H9 (cell line): ENCODE measurements at regions not wholly inside any gene's neighbourhood (a gene's known extent, or its start where the extent isn't known, plus 50 kb on each side); places are given as distances from the start of the nearest gene placed in this dataset.

Source experiments
- DNase-seq: peaks from one replicate; pipeline ENCODE4 v3.0.0-alpha.2; 2017
- H2AFZ ChIP-seq: one replicate; pipeline ENCODE4 v1.6.1; 2013; ENCODE audit warnings: mild to moderate bottlenecking, low read length, control low read depth, moderate library complexity
- H2AK5ac ChIP-seq: 2 replicates; pipeline ENCODE4 v1.6.1; 2013; ENCODE audit warnings: low read length, control low read depth, mixed read lengths; ENCODE audit not compliant: insufficient read length
- H2BK120ac ChIP-seq: one replicate; pipeline ENCODE4 v1.6.1; 2013; ENCODE audit warnings: low read depth, mild to moderate bottlenecking, low read length, control low read depth, inconsistent platforms; ENCODE audit not compliant: poor library complexity, severe bottlenecking
- H2BK12ac ChIP-seq: 2 replicates; pipeline ENCODE4 v1.6.1; 2013; ENCODE audit warnings: low read length, control low read depth, mixed read lengths, low read depth; ENCODE audit not compliant: insufficient read length
- H2BK15ac ChIP-seq: 2 replicates; pipeline ENCODE4 v1.6.1; 2013; ENCODE audit warnings: low read depth, low read length, control low read depth
- H2BK20ac ChIP-seq: one replicate; pipeline ENCODE4 v1.6.1; 2013; ENCODE audit warnings: low read depth, mild to moderate bottlenecking, low read length, control low read depth, inconsistent platforms; ENCODE audit not compliant: poor library complexity, severe bottlenecking
- H2BK5ac ChIP-seq: 2 replicates; pipeline ENCODE4 v1.6.1; 2013; ENCODE audit warnings: low read length, control low read depth, mixed read lengths; ENCODE audit not compliant: insufficient read length
- H3K14ac ChIP-seq: 2 replicates; pipeline ENCODE4 v1.6.1; 2013; ENCODE audit warnings: low read length, control low read depth; ENCODE audit not compliant: insufficient read depth
- H3K18ac ChIP-seq: 2 replicates; pipeline ENCODE4 v1.6.1; 2013; ENCODE audit warnings: low read depth, mild to moderate bottlenecking, mixed read lengths, low read length, control low read depth; ENCODE audit not compliant: insufficient read length
- H3K23ac ChIP-seq: 2 replicates; pipeline ENCODE4 v1.6.1; 2013; ENCODE audit warnings: low read length, control low read depth, mixed read lengths, low read depth; ENCODE audit not compliant: insufficient read length
- H3K23me2 ChIP-seq: 2 replicates; pipeline ENCODE4 v1.6.1; 2013; ENCODE audit warnings: low read depth, mild to moderate bottlenecking, mixed read lengths, low read length, control low read depth; ENCODE audit not compliant: insufficient read length, poor library complexity, severe bottlenecking
- H3K27ac ChIP-seq: 2 replicates; pipeline ENCODE4 v1.5.1; 2013; ENCODE audit warnings: low read length, control low read depth, mixed read lengths, low read depth; ENCODE audit not compliant: insufficient read length
- H3K27me3 ChIP-seq: 2 replicates; pipeline ENCODE4 v1.6.1; 2013; ENCODE audit warnings: low read length, control low read depth, inconsistent platforms; ENCODE audit not compliant: insufficient read depth
- H3K4ac ChIP-seq: 2 replicates; pipeline ENCODE4 v1.6.1; 2013; ENCODE audit warnings: low read depth, mild to moderate bottlenecking, control low read depth, inconsistent platforms, low read length, moderate library complexity
- H3K4me1 ChIP-seq: 2 replicates; pipeline ENCODE4 v1.6.1; 2013; ENCODE audit warnings: low read length, control low read depth, inconsistent platforms; ENCODE audit not compliant: insufficient read depth
- H3K4me2 ChIP-seq: 2 replicates; pipeline ENCODE4 v1.6.1; 2013; ENCODE audit warnings: low read length, control low read depth, mixed read lengths; ENCODE audit not compliant: insufficient read length, insufficient read depth
- H3K56ac ChIP-seq: 2 replicates; pipeline ENCODE4 v1.6.1; 2013; ENCODE audit warnings: low read depth, mild to moderate bottlenecking, mixed read lengths, low read length, control low read depth; ENCODE audit not compliant: insufficient read length
- H3K79me1 ChIP-seq: 2 replicates; pipeline ENCODE4 v1.6.1; 2013; ENCODE audit warnings: low read depth, mild to moderate bottlenecking, moderate library complexity, low read length, control low read depth, inconsistent platforms; ENCODE audit not compliant: insufficient read depth, poor library complexity, severe bottlenecking
- H3K79me2 ChIP-seq: 2 replicates; pipeline ENCODE4 v1.6.1; 2013; ENCODE audit warnings: low read length, control low read depth, inconsistent platforms; ENCODE audit not compliant: insufficient read depth
- H3K9ac ChIP-seq: 2 replicates; pipeline ENCODE4 v1.6.1; 2013; ENCODE audit warnings: low read length, control low read depth, mixed read lengths; ENCODE audit not compliant: insufficient read length; ENCODE audit errors: extremely low read depth
- H3K9me3 ChIP-seq: one replicate; pipeline ENCODE4 v1.6.1; 2013; ENCODE audit warnings: low read depth, low read length, inconsistent platforms; ENCODE audit not compliant: control insufficient read depth
- H3T11ph ChIP-seq: one replicate; pipeline ENCODE4 v1.6.1; 2013; ENCODE audit warnings: mild to moderate bottlenecking, low read length, control low read depth, inconsistent platforms
- H4K20me1 ChIP-seq: one replicate; pipeline ENCODE4 v1.6.1; 2013; ENCODE audit not compliant: control insufficient read depth, insufficient read length, insufficient read depth
- H4K5ac ChIP-seq: 2 replicates; pipeline ENCODE4 v1.6.1; 2013; ENCODE audit warnings: low read depth, mild to moderate bottlenecking, mixed read lengths, low read length, control low read depth; ENCODE audit not compliant: insufficient read length
- H4K8ac ChIP-seq: replicated peaks from 2 replicates; pipeline ENCODE4 v1.6.1; 2013; ENCODE audit warnings: low read length, control low read depth, mixed read lengths, low read depth; ENCODE audit not compliant: insufficient read length
- H4K91ac ChIP-seq: 2 replicates; pipeline ENCODE4 v1.6.1; 2013; ENCODE audit warnings: low read depth, mild to moderate bottlenecking, moderate library complexity, mixed read lengths, low read length, control low read depth; ENCODE audit not compliant: insufficient read length
- H3K27ac Mint-ChIP-seq, 3 experiments: 2 replicates in 2 of 3; 3 replicates in 1 of 3; pipeline ENCODE4 v1.8.0; 2020 to 2021; ENCODE audit warnings: mixed read lengths in 3 of 3, mild to moderate bottlenecking in 1 of 3, moderate library complexity in 1 of 3
- H3K27me3 Mint-ChIP-seq: 2 replicates; pipeline ENCODE4 v1.8.0; 2021; ENCODE audit warnings: low read depth, mild to moderate bottlenecking, moderate library complexity, mixed read lengths
- H3K36me3 Mint-ChIP-seq, 3 experiments: 2 replicates in 2 of 3; 3 replicates in 1 of 3; pipeline ENCODE4 v1.8.0; 2020 to 2021; ENCODE audit warnings: low read depth in 3 of 3, mixed read lengths in 3 of 3; ENCODE audit not compliant: insufficient read depth in 1 of 3
- H3K4me1 Mint-ChIP-seq, 2 experiments: 2 replicates each; pipeline ENCODE4 v1.8.0; 2020; ENCODE audit warnings: mixed read lengths in 2 of 2
- H3K4me3 Mint-ChIP-seq, 2 experiments: 2 replicates in 1 of 2; 3 replicates in 1 of 2; pipeline ENCODE4 v1.8.0; 2020 to 2021; ENCODE audit warnings: mild to moderate bottlenecking in 2 of 2, mixed read lengths in 2 of 2, moderate library complexity in 1 of 2
- H3K9me3 Mint-ChIP-seq, 2 experiments: 2 replicates in 1 of 2; 3 replicates in 1 of 2; pipeline ENCODE4 v1.8.0; 2020; ENCODE audit warnings: mild to moderate bottlenecking in 2 of 2, mixed read lengths in 2 of 2, moderate library complexity in 1 of 2
- WGBS: extraction: QIAGEN DNeasy Blood & Tissue Kit; methylation state at CpG from one replicate; pipeline ENCODE4 v1.1.7; 2013; ENCODE audit warnings: missing lambda C conversion rate, low lambda C conversion rate, mixed read lengths; ENCODE audit not compliant: insufficient read length; ENCODE audit errors: extremely low coverage; 5-methylcytosine and 5-hydroxymethylcytosine counted together
- TF ChIP-seq, protein P1 (sequence below): fragments of 200-600 bp; sonication (generic); conservative IDR thresholded peaks from 3 replicates; pipeline ENCODE4 v1.8.0; 2021; ENCODE audit warnings: antibody characterized with exemption, mild to moderate bottlenecking

DNA sequence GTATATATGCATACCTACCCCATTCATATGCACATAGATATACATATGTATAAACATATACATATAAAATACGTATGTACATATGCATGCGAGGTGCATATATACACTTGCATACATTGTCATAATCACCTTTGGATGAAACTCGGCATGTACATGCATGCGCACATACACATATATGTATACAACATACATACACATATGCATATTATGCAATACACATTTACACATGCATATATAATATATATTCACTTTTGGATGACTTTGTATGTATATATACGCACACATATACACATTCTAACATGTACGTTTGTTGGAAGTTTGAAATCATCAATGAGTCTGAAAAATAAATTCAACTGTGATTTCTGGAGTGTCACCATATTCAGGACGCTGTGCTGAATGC, 401.6 kb upstream of the TBX3 start:
- Mint-ChIP-seq H3K9me3 (no peaks in the 10 kb centered on the region), H3K27ac (no peak overlapping the region), H3K27me3 (peaks cover 6% of the 10 kb centered on the region), H3K4me1 (no peaks in the 10 kb centered on the region), H3K36me3 (no peaks in the 10 kb centered on the region), H3K4me3 (no peak overlapping the region)
- H3K79me2 ChIP-seq, result no peaks in the 10 kb centered on the region
- TF ChIP-seq, protein P1, sequence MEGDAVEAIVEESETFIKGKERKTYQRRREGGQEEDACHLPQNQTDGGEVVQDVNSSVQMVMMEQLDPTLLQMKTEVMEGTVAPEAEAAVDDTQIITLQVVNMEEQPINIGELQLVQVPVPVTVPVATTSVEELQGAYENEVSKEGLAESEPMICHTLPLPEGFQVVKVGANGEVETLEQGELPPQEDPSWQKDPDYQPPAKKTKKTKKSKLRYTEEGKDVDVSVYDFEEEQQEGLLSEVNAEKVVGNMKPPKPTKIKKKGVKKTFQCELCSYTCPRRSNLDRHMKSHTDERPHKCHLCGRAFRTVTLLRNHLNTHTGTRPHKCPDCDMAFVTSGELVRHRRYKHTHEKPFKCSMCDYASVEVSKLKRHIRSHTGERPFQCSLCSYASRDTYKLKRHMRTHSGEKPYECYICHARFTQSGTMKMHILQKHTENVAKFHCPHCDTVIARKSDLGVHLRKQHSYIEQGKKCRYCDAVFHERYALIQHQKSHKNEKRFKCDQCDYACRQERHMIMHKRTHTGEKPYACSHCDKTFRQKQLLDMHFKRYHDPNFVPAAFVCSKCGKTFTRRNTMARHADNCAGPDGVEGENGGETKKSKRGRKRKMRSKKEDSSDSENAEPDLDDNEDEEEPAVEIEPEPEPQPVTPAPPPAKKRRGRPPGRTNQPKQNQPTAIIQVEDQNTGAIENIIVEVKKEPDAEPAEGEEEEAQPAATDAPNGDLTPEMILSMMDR, result no peak
- no peak overlapping the region for H2AFZ ChIP-seq
- H4K8ac ChIP-seq, result no peak overlapping the region
- H4K5ac ChIP-seq, result no peak overlapping the region
- H4K91ac ChIP-seq, result no peak overlapping the region
- H2BK5ac ChIP-seq, result no peak overlapping the region
- no CpG with 5 or more reads among the region's 7 CpGs for WGBS
- no peak overlapping the region for H3K4me2 ChIP-seq
- no peak overlapping the region for H2BK20ac ChIP-seq
- H3K9me3 ChIP-seq, result no peaks in the 10 kb centered on the region
- H3K18ac ChIP-seq, result no peak overlapping the region
- no peak overlapping the region for H2AK5ac ChIP-seq
- no peak overlapping the region for H3K27ac ChIP-seq
- H4K20me1 ChIP-seq, result no peaks in the 10 kb centered on the region
- no peaks in the 10 kb centered on the region for H3K4me1 ChIP-seq
- H3K4ac ChIP-seq, result no peak overlapping the region
- H2BK15ac ChIP-seq, result no peak overlapping the region
- H3K56ac ChIP-seq, result no peak overlapping the region
- H3K79me1 ChIP-seq, result no peaks in the 10 kb centered on the region
- H2BK120ac ChIP-seq, result no peak overlapping the region
- DNase-seq, result no peak
- no peak overlapping the region for H3T11ph ChIP-seq
- no peak overlapping the region for H3K23ac ChIP-seq
- H3K23me2 ChIP-seq, result no peaks in the 10 kb centered on the region
- H3K27me3 ChIP-seq, result no peaks in the 10 kb centered on the region
- H2BK12ac ChIP-seq, result no peak overlapping the region
- H3K9ac ChIP-seq, result no peak overlapping the region
- H3K14ac ChIP-seq, result no peak overlapping the region
